MM.1S (cell line): ENCODE measurements at regions not wholly inside any gene's neighbourhood (a gene's known extent, or its start where the extent isn't known, plus 50 kb on each side); places are given as distances from the start of the nearest gene placed in this dataset.

Experiments used
- CTCF ChIP-seq: fragments of 300-600 bp; sonication (generic); IDR thresholded peaks from 2 replicates; pipeline ENCODE4 v1.5.1; 2016; ENCODE audit warnings: antibody characterized with exemption, low read length, mixed read lengths
- EZH2 ChIP-seq: fragments of 300-600 bp; sonication (generic); optimal IDR thresholded peaks from 2 replicates; pipeline ENCODE3; 2017; ENCODE audit warnings: low read depth, mild to moderate bottlenecking, antibody characterized with exemption, low read length, mixed read lengths

DNA sequence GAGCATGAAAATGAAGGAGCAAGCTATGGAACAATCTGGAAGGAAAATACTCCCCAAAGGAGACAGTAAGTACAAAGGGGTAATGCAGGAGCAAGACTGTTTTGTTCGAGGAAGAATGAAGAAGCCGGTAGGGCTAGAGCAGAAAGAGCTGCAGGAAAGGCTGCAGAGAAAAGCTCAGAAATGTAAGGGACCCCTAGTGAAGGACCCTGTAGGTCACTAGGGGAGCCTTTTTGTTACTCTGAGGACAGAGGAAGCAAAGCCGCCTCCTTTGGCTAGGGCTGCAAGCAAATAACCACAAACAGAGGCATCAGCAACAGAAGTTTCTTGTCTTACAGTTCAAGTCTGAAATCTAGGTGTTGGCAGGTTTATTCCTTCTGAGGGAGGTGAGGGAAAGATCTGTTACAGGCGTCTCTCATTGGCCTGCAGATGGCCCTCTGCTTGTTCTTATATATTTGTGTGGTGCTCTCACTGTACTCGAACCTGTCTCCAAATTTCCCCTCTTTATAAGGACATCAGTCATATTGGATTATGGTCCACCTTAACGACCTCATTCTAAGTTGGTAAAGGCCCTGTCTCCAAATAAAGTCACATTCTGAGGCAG, 362.3 kb downstream of the COG6 start:
- no peak for TF ChIP-seq CTCF
- no peak for TF ChIP-seq EZH2
